OCI-LY7 (cell line): ENCODE measurements at regions not wholly inside any gene's neighbourhood (a gene's known extent, or its start where the extent isn't known, plus 50 kb on each side); places are given as distances from the start of the nearest gene placed in this dataset.
"Not testable (repeated sequence)": the region's sequence is repeated elsewhere in the genome, so short reads cannot be mapped to it uniquely, and the experiment has no call there.

ENCODE experiments used
- BruUV-seq: library from RNA; stranded (reverse); fragments of 400-500 nt; replicated peaks from 2 replicates; lab custom pipeline; 2021; lab: Mats Ljungman, UMichigan
- CTCF ChIA-PET: fragments of 300-600 bp; sonication (Branson Sonifier 250); formaldehyde crosslinking; loops from one replicate; lab custom pipeline; 2022; ENCODE audit warnings: antibody characterized with exemption; ENCODE audit not compliant: unreplicated experiment; lab: Charles Lee
- POLR2A ChIA-PET: fragments of 300-600 bp; sonication (Branson Sonifier 250); formaldehyde crosslinking; loops from one replicate; lab custom pipeline; 2022; ENCODE audit warnings: antibody characterized with exemption; lab: Charles Lee
- DNase-seq: peaks from one replicate; pipeline ENCODE4 v3.0.0-alpha.2; 2015; ENCODE audit warnings: low spot score
- H2AFZ ChIP-seq: fragments of 200-600 bp; sonication (generic), shearing (Covaris generic); 2 replicates; pipeline ENCODE4 v1.6.1; 2014; ENCODE audit warnings: mild to moderate bottlenecking, antibody characterized with exemption, low read length, moderate library complexity
- H3K27ac ChIP-seq: fragments of 200-600 bp; sonication (generic); 2 replicates; pipeline ENCODE4 v1.5.1; 2014; ENCODE audit warnings: mixed run types, low read depth, mild to moderate bottlenecking, moderate library complexity, low read length, inconsistent platforms; ENCODE audit not compliant: poor library complexity, severe bottlenecking
- H3K36me3 ChIP-seq: fragments of 200-600 bp; sonication (generic); 2 replicates; pipeline ENCODE4 v1.6.1; 2014; ENCODE audit warnings: mild to moderate bottlenecking, antibody characterized with exemption, low read length, moderate library complexity, mixed read lengths; ENCODE audit not compliant: insufficient read depth
- H3K4me1 ChIP-seq: fragments of 200-600 bp; sonication (generic); 2 replicates; pipeline ENCODE4 v1.5.1; 2014; ENCODE audit warnings: mild to moderate bottlenecking, low read length; ENCODE audit not compliant: insufficient read depth, poor library complexity, severe bottlenecking
- H3K4me2 ChIP-seq: fragments of 200-600 bp; sonication (generic); 2 replicates; pipeline ENCODE4 v1.6.1; 2014; ENCODE audit warnings: mild to moderate bottlenecking, low read length
- H3K4me3 ChIP-seq: fragments of 200-600 bp; sonication (generic); 2 replicates; pipeline ENCODE4 v1.5.1; 2014; ENCODE audit warnings: mild to moderate bottlenecking, low read depth, low read length; ENCODE audit not compliant: poor library complexity, severe bottlenecking
- H3K79me2 ChIP-seq: fragments of 200-600 bp; sonication (generic); 2 replicates; pipeline ENCODE4 v1.6.1; 2016; ENCODE audit warnings: low read depth, mild to moderate bottlenecking, low read length, moderate library complexity, mixed read lengths; ENCODE audit not compliant: insufficient read depth
- H3K9me2 ChIP-seq: fragments of 200-600 bp; sonication (generic); 2 replicates; pipeline ENCODE4 v1.6.1; 2016; ENCODE audit warnings: mild to moderate bottlenecking, low read length, mixed read lengths; ENCODE audit not compliant: insufficient read depth
- H3K9me3 ChIP-seq: fragments of 200-600 bp; sonication (generic); 2 replicates; pipeline ENCODE4 v1.6.1; 2014; ENCODE audit warnings: mild to moderate bottlenecking, mixed run types, low read length, mixed read lengths
- H4K20me1 ChIP-seq: fragments of 200-600 bp; sonication (generic); 2 replicates; pipeline ENCODE4 v1.6.1; 2014; ENCODE audit warnings: mild to moderate bottlenecking, antibody characterized with exemption, low read length, moderate library complexity, mixed read lengths; ENCODE audit not compliant: insufficient read depth
- CTCF ChIP-seq: fragments of 200-600 bp; sonication (generic); conservative IDR thresholded peaks from 2 replicates; pipeline ENCODE4 v1.5.1; 2014; ENCODE audit warnings: mild to moderate bottlenecking, antibody characterized with exemption, low read length, moderate library complexity, mixed read lengths
- EZH2phosphoT487 ChIP-seq: fragments of 200-600 bp; sonication (generic); IDR thresholded peaks from 2 replicates; pipeline ENCODE4 v1.6.1; 2018; ENCODE audit warnings: low read depth, borderline replicate concordance, mild to moderate bottlenecking, mixed run types, antibody characterized with exemption, low read length, moderate library complexity, mixed read lengths
- intact Hi-C: fragments of 100-400 bp; cut with micrococcal nuclease; formaldehyde crosslinking; loops from one replicate; pipeline ENCODE4 v1.10.0; 2022; ENCODE audit not compliant: unreplicated experiment

DNA sequence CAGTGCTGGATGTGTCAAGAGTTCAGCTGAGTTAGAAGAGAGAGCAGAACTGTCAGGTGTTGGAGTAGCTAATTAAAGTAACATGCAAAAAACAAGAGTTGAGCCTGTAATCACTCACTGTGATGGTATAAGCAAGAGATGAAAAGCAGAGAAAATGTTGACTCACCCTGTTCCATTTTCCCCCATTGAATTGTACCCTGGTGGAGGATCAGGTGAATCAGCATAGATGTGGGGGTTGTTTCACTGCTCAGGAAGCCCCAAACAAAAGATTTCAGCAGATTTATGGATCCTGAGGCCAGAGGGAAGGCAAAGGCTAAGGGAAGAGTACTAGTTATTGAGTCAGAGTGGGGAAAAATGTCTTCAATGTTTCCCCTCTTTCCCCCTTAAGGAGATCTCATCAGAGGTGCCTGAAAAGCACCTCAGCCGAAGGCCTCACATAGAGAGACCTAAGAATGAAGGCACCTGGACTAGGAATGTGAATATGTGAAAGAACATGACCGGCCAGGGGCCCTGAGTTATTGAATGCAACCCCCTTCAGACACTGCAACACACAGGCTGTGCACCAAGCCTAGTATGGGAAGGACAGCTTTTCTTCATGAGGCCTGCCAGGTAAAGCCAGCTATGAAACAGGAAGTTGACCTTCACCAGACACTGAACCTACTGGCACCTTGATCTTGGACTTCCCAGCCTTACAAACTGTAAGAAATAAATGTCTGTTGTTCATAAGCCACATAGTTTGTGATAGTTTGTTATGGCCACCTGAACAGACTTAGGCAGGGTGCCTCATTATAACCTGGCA lies 90.1 kb downstream of the TMCO5A start:
- H2AFZ ChIP-seq: peak overlapping the region; percentile 43
- H3K27ac ChIP-seq: no peak overlapping the region
- no TSS peak for BruUV-seq
- intact Hi-C loops: no loop called here
- H3K4me2 ChIP-seq: 0 out of 2 replicates have a peak overlapping the region, but pooled peaks have one; percentile 13
- H3K9me3 ChIP-seq: peaks cover 10% of the 10 kb centered on the region
- no peaks in the 10 kb centered on the region for H4K20me1 ChIP-seq
- POLR2A ChIA-PET: interaction anchor here (0.6 kb wide), 1 partner anchor 258 kb away, joined by 3 read pairs; no protein-coding TSS in a partner anchor
- DNase-seq: peak; percentile 10
- no peaks in the 10 kb centered on the region for H3K79me2 ChIP-seq
- no peak overlapping the region for H3K4me3 ChIP-seq
- peaks cover 10% of the 10 kb centered on the region for H3K4me1 ChIP-seq
- CTCF ChIA-PET: no interaction called here
- TF ChIP-seq EZH2phosphoT487: no peak
- TF ChIP-seq CTCF: no peak
- no peaks in the 10 kb centered on the region for H3K36me3 ChIP-seq
- no peaks in the 10 kb centered on the region for H3K9me2 ChIP-seq

DNA sequence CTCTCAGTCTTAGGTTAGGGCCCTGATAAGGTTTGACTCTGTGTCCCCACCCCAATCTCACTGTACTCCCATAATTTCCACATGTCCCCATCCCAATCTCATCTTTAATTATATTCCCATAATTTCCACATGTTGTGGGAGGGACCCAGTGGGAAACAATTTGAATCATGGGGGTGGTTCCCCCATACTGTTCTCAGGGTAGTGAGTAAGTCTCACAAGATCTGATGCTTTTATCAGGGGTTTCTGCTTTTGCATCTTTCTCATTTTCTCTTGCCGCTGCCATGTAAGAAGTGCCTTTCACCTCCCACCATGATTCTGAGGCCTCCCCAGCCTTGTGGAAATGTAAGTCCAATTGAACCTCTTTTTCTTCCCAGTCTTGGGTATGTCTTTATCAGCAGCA lies 91.2 kb downstream of the TMCO5A start:
- H3K27ac ChIP-seq, H3K9me2 ChIP-seq, H3K36me3 ChIP-seq, DNase-seq, H3K9me3 ChIP-seq, CTCF ChIA-PET, POLR2A ChIA-PET, H3K4me2 ChIP-seq, BruUV-seq, H4K20me1 ChIP-seq, H2AFZ ChIP-seq, H3K79me2 ChIP-seq, intact Hi-C loops, H3K4me3 ChIP-seq: not testable (repeated sequence)
- H3K4me1 ChIP-seq: peaks cover 10% of the 10 kb centered on the region

DNA sequence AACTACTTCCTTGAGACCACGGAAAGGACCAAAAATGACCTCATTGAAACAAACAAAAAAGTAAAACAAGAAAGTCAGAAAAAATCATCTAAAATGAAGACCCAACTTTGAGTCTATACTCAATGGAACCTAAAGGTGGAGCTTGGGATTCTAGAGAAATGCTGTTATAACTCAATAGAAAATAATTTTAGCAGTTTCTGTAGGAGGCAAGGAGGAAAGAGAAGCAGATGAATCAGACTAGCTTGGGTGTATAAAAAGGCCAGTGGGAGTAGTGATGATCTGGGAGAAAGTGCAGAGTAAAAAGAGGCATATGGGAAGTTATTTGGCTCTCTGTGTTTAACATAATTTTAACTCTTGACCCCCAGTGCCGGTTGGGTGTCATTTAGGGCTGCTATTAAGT lies 94.4 kb downstream of the TMCO5A start:
- H3K4me2 ChIP-seq: no peak overlapping the region
- H3K9me2 ChIP-seq: no peaks in the 10 kb centered on the region
- no peaks in the 10 kb centered on the region for H3K36me3 ChIP-seq
- TF ChIP-seq CTCF (no peak), EZH2phosphoT487 (no peak)
- no peak overlapping the region for H3K4me3 ChIP-seq
- no peaks in the 10 kb centered on the region for H3K79me2 ChIP-seq
- POLR2A ChIA-PET: no interaction called here
- no peak overlapping the region for H2AFZ ChIP-seq
- no peaks in the 10 kb centered on the region for H4K20me1 ChIP-seq
- H3K4me1 ChIP-seq: peaks cover 10% of the 10 kb centered on the region
- CTCF ChIA-PET: no interaction called here
- intact Hi-C loops: no loop called here
- no peak for DNase-seq
- H3K9me3 ChIP-seq: peaks cover 10% of the 10 kb centered on the region
- H3K27ac ChIP-seq: no peak overlapping the region
- BruUV-seq: no TSS peak
